Dendritic cell treated with granulocyte-macrophage colony-stimulating factor and Interleukin-4, amounts not matched to agents 40 ng/mL and 50 ng/mL, for 4 days (primary cell): ENCODE measurements at regions not wholly inside any gene's neighbourhood (a gene's known extent, or its start where the extent isn't known, plus 50 kb on each side); places are given as distances from the start of the nearest gene placed in this dataset.
"Not testable (repeated sequence)": the region's sequence is repeated elsewhere in the genome, so short reads cannot be mapped to it uniquely, and the experiment has no call there.

ENCODE experiments used
- H3K27ac Mint-ChIP-seq: one replicate; pipeline ENCODE4 v1.8.0; 2022; ENCODE audit warnings: mild to moderate bottlenecking, mixed read lengths
- H3K27me3 Mint-ChIP-seq: one replicate; pipeline ENCODE4 v1.8.0; 2022; ENCODE audit warnings: mild to moderate bottlenecking, mixed read lengths
- H3K36me3 Mint-ChIP-seq: one replicate; pipeline ENCODE4 v1.8.0; 2022; ENCODE audit warnings: low read depth, mixed read lengths
- H3K4me1 Mint-ChIP-seq: one replicate; pipeline ENCODE4 v1.8.0; 2022; ENCODE audit warnings: low read depth, mixed read lengths
- H3K4me3 Mint-ChIP-seq: one replicate; pipeline ENCODE4 v1.8.0; 2022; ENCODE audit warnings: mild to moderate bottlenecking, moderate library complexity, mixed read lengths
- H3K9me3 Mint-ChIP-seq: one replicate; pipeline ENCODE4 v1.8.0; 2022; ENCODE audit warnings: mixed read lengths
- intact Hi-C: fragments of 100-400 bp; cut with micrococcal nuclease; formaldehyde crosslinking; loops from one replicate; pipeline ENCODE4 v1.15.0; 2022

- H3K27me3 Mint-ChIP-seq, H3K9me3 Mint-ChIP-seq, H3K4me1 Mint-ChIP-seq, H3K4me3 Mint-ChIP-seq, H3K36me3 Mint-ChIP-seq, intact Hi-C loops, H3K27ac Mint-ChIP-seq: not testable (repeated sequence)
Measured at GRCh38 chr9:42420324-42420723, 236.9 kb downstream of the SPATA31A6 start.

DNA sequence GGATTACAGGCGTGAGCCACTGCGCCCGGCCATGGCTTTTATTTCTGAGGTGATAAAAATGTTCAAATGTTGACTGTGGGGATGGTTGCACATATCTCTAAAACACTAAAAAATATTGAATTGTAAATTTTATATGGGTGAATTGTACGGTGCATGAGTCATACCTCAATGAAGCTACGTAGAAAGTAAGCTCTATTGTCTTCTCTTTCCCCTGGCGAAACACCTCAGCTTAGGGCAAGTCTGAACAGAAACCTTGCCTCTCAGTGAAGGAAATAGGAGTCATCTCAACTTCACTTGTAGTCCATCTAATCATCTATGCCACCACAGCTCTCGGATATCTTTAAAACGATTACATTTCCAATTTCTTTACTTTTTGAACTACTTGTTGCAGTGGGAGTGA, 238.2 kb downstream of the SPATA31A6 start:
- H3K36me3 Mint-ChIP-seq, H3K4me3 Mint-ChIP-seq, H3K4me1 Mint-ChIP-seq, intact Hi-C loops, H3K27me3 Mint-ChIP-seq, H3K27ac Mint-ChIP-seq, H3K9me3 Mint-ChIP-seq: not testable (repeated sequence)

- intact Hi-C loops, H3K4me3 Mint-ChIP-seq, H3K36me3 Mint-ChIP-seq, H3K27me3 Mint-ChIP-seq, H3K27ac Mint-ChIP-seq, H3K9me3 Mint-ChIP-seq: not testable (repeated sequence)
- H3K4me1 Mint-ChIP-seq: peaks cover 13% of the 10 kb centered on the region
Measured at GRCh38 chr9:42430674-42431615, 247.5 kb downstream of the SPATA31A6 start.

- intact Hi-C loops, H3K27ac Mint-ChIP-seq, H3K4me3 Mint-ChIP-seq, H3K36me3 Mint-ChIP-seq, H3K27me3 Mint-ChIP-seq, H3K9me3 Mint-ChIP-seq: not testable (repeated sequence)
- H3K4me1 Mint-ChIP-seq: peaks cover 13% of the 10 kb centered on the region
Measured at GRCh38 chr9:42431616-42432010, 248.2 kb downstream of the SPATA31A6 start.

DNA sequence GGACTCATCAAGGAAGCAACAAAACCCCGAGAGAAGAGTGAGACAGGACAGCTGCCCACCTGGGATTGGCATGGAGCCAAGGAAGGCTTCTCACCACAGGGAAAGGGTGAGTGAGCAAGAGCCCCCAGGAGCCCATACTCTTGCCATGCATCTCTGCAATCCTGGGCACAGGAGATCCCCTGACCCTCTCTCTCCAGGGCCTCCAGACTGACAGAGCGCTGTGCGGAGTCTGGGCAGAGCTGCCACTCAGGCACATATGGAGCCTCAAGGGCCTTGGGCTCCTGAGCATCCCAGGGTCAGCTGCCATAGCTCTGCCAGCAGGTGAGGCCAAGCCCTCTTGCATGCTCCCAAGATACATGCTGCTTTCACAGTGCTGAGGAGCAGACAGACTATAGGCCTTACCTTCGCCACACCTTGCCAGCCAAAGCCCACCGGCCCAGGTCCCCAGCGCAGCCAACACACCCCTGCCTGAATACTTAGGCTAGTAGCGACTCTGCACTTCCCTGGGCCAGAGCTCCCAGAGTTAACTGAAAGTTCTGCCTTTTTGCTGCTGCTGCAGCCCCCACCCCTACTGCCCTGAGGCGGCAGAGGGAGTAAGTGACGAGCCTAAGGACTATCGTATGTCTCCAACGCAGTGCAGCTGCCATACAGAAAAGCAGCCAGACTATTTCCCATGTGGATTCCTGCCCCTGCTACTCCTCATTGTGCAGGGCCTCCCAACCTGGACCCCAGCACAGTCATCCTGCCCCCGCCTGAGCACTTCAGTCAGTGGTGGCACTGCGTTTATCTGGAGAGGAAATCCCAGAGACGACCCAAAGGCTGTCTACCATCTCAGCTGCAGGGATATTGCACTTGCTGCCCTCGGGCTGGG, 251.6 kb downstream of the SPATA31A6 start:
- H3K36me3 Mint-ChIP-seq, H3K9me3 Mint-ChIP-seq, intact Hi-C loops, H3K27me3 Mint-ChIP-seq, H3K27ac Mint-ChIP-seq, H3K4me3 Mint-ChIP-seq: not testable (repeated sequence)
- peaks cover 13% of the 10 kb centered on the region for H3K4me1 Mint-ChIP-seq

- not testable (repeated sequence) for H3K27me3 Mint-ChIP-seq, H3K4me1 Mint-ChIP-seq, H3K4me3 Mint-ChIP-seq
Measured at GRCh38 chr9:42435715-42436342, 252.4 kb downstream of the SPATA31A6 start.

GRCh38 chr9:42437057-42437759, 253.7 kb downstream of the SPATA31A6 start:
- H3K27me3 Mint-ChIP-seq, H3K4me3 Mint-ChIP-seq, H3K36me3 Mint-ChIP-seq, intact Hi-C loops, H3K27ac Mint-ChIP-seq, H3K9me3 Mint-ChIP-seq, H3K4me1 Mint-ChIP-seq: not testable (repeated sequence)

More at GRCh38 chr9:42435715-42436342, 252.4 kb downstream of the SPATA31A6 start:
- H3K9me3 Mint-ChIP-seq, H3K27ac Mint-ChIP-seq, intact Hi-C loops, H3K36me3 Mint-ChIP-seq: not testable (repeated sequence)

DNA sequence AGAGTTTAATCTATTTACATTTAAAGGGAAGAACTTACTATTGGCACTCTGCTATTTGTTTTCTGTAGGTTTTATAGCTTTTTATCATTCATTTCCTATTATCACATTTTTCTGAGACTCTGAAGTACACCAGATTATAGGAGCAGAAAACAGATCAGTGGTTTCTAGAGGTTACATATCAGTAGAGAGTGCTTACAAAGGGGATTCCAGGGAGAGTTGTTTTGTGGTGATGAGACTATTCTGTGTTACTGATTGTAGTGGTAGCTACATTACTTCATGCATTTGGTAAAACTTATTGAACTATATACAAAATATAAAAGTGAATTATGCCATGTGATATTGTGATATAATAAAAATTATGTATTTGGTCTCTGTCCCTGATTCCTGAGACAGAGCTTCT, 259.2 kb downstream of the SPATA31A6 start:
- H3K4me3 Mint-ChIP-seq, H3K4me1 Mint-ChIP-seq, H3K27me3 Mint-ChIP-seq, H3K9me3 Mint-ChIP-seq, H3K27ac Mint-ChIP-seq, H3K36me3 Mint-ChIP-seq, intact Hi-C loops: not testable (repeated sequence)

DNA sequence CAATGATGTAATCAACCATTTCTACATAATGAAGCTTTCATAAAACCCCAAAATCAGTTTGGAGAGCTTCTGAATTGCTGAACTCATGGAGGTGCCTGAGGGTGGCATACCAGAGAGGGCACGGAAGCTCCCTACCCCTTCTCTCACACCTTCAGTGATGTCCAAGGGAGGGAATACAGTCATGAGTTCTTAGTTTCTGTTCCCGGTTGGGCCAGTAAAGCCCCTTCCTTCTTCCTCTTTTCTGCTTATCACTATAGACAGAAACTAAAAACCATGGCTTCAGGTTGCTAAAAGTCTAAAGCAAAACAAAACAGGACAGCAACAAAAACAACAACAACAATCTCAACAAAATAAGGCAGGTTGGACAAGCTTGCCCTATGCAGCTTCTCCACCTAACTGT, 260.0 kb downstream of the SPATA31A6 start:
- H3K9me3 Mint-ChIP-seq, H3K4me1 Mint-ChIP-seq, H3K27me3 Mint-ChIP-seq, intact Hi-C loops, H3K4me3 Mint-ChIP-seq, H3K36me3 Mint-ChIP-seq: not testable (repeated sequence)
- H3K27ac Mint-ChIP-seq: peak overlapping the region; percentile 15

GRCh38 chr9:42461436-42461835, 278.0 kb downstream of the SPATA31A6 start:
- H3K9me3 Mint-ChIP-seq: not testable (repeated sequence)

GRCh38 chr9:42461863-42462262, 278.4 kb downstream of the SPATA31A6 start:
- H3K4me3 Mint-ChIP-seq, intact Hi-C loops, H3K36me3 Mint-ChIP-seq, H3K9me3 Mint-ChIP-seq, H3K4me1 Mint-ChIP-seq, H3K27me3 Mint-ChIP-seq, H3K27ac Mint-ChIP-seq: not testable (repeated sequence)

More at GRCh38 chr9:42461436-42461835, 278.0 kb downstream of the SPATA31A6 start:
- H3K36me3 Mint-ChIP-seq, H3K27me3 Mint-ChIP-seq, H3K27ac Mint-ChIP-seq, H3K4me1 Mint-ChIP-seq, H3K4me3 Mint-ChIP-seq, intact Hi-C loops: not testable (repeated sequence)

DNA sequence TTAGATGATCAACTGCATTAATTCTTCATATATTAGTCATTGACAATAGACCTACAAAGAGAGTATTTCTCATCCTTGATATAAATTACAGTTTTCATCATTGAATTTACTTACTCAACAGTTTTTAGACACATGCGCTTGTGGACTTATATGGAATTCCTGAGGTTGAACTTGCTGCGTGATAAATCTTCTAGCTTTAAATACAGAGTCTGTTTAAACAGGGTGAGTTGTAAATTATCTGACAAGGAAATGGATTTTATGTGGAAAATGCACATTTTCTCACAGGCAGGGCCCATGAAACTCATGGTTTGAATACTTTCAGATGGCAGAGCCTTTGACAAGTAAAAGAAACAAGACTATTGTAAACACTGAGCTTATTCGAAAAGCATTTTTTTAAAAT, 280.5 kb downstream of the SPATA31A6 start:
- not testable (repeated sequence) for H3K36me3 Mint-ChIP-seq

GRCh38 chr9:42470577-42470976, 287.1 kb downstream of the SPATA31A6 start:
- H3K27me3 Mint-ChIP-seq, H3K27ac Mint-ChIP-seq, intact Hi-C loops, H3K9me3 Mint-ChIP-seq, H3K4me3 Mint-ChIP-seq, H3K4me1 Mint-ChIP-seq, H3K36me3 Mint-ChIP-seq: not testable (repeated sequence)

More for the DNA sequence above, 280.5 kb downstream of the SPATA31A6 start:
- intact Hi-C loops, H3K27me3 Mint-ChIP-seq, H3K4me3 Mint-ChIP-seq, H3K27ac Mint-ChIP-seq, H3K9me3 Mint-ChIP-seq, H3K4me1 Mint-ChIP-seq: not testable (repeated sequence)

DNA sequence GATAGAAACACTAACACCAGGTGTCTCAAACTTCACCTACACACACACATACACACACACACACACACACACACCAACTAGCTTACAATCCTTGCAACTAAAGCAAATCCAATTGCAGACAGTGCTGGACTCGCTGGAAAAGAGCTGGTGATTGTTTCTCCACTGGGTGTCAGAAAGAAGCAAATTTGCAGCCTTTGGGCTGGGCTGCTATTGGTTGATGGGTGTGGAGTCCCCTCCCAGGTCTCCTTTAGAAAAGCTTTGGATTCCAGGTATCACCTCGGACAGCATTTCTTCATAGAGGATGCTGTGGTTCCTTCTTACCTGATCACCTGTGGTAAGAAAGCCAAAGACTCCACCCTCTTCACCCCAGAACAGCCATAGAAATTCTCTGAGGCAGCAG, 307.5 kb downstream of the SPATA31A6 start:
- H3K9me3 Mint-ChIP-seq, H3K36me3 Mint-ChIP-seq: not testable (repeated sequence)

More for the DNA sequence above, 307.5 kb downstream of the SPATA31A6 start:
- H3K4me3 Mint-ChIP-seq, H3K4me1 Mint-ChIP-seq, H3K27ac Mint-ChIP-seq, H3K27me3 Mint-ChIP-seq, intact Hi-C loops: not testable (repeated sequence)
